ENCODE measurements at regions not wholly inside any gene's neighbourhood (a gene's known extent, or its start where the extent isn't known, plus 50 kb on each side); places are given as distances from the start of the nearest gene placed in this dataset.

- dilution Hi-C loops (cut with MboI; ENCODE audit: extremely low pct_ligation_motif_present, low sequenced_read_pairs) (no loop called here), intact Hi-C loops (cut with micrococcal nuclease) (loop anchor here (5.0 kb wide), 1 partner anchor 50 kb away; no protein-coding TSS in a partner anchor)
- H2AFZ ChIP-seq (ENCODE audit: low read depth, low read length), result no peak overlapping the region
- DNase-seq (ENCODE audit: low read depth, low spot score) (no peak), FAIRE-seq (no peak)
- H3K27ac ChIP-seq (ENCODE audit: insufficient read depth, low read depth, low read length), result no peak overlapping the region
- TF ChIP-seq MAX (IDR thresholded peaks at IDR 0.05; ENCODE audit: insufficient read depth, insufficient read length), result no peak
- TF ChIP-seq MYC (IDR thresholded peaks at IDR 0.05; ENCODE audit: low read depth, low read length), result no peak
- TF ChIP-seq FOS (IDR thresholded peaks at IDR 0.05; ENCODE audit: borderline replicate concordance, insufficient read depth, low read length), result peak; percentile 8
- no peak for TF ChIP-seq POLR2AphosphoS5 (IDR thresholded peaks at IDR 0.05; ENCODE audit: insufficient read depth, low read depth, low read length)
- TF ChIP-seq CTCF (IDR thresholded peaks at IDR 0.05; ENCODE audit: extremely low read depth in 1 of 2, insufficient read depth in 1 of 2, low read depth in 1 of 2, low read length in 2 of 2), result no peak
- H3K36me3 ChIP-seq (ENCODE audit: control insufficient read depth in 2 of 2, extremely low read depth in 1 of 2, insufficient read depth in 2 of 2, low read length in 2 of 2), result no peaks in the 10 kb centered on the region
- POLR2A ChIA-PET, result no interaction called here
- H3K9me3 ChIP-seq (replicated peaks; ENCODE audit: control insufficient read depth, insufficient read depth, low read length), result no peaks in the 10 kb centered on the region
- CTCF ChIA-PET, result no interaction called here
- no peaks in the 10 kb centered on the region for H3K4me1 ChIP-seq (ENCODE audit: control insufficient read depth, extremely low read depth, insufficient read depth, low read length)
- H3K79me2 ChIP-seq (ENCODE audit: control insufficient read depth, insufficient read depth, low read length), result no peaks in the 10 kb centered on the region
- no peaks in the 10 kb centered on the region for H3K27me3 ChIP-seq (ENCODE audit: control insufficient read depth in 2 of 2, insufficient read depth in 2 of 2, low read length in 2 of 2)
- BruUV-seq (replicated peaks), result no TSS peak
- no peaks in the 10 kb centered on the region for H3K9me1 ChIP-seq (replicated peaks; ENCODE audit: control insufficient read depth, extremely low read depth, insufficient read depth, low read length)
- no peak overlapping the region for H3K4me2 ChIP-seq (ENCODE audit: insufficient read depth, low read length)
- H3K9ac ChIP-seq (replicated peaks; ENCODE audit: extremely low read depth, insufficient read depth, low read length), result no peak overlapping the region
- H4K20me1 ChIP-seq (replicated peaks; ENCODE audit: control insufficient read depth, extremely low read depth, insufficient read depth, low read length), result no peaks in the 10 kb centered on the region
- H3K4me3 ChIP-seq (replicated peaks in 1 of 3; ENCODE audit: insufficient read depth in 1 of 3, low read depth in 1 of 3, low read length in 3 of 3), result no peak overlapping the region
Observed at GRCh38 chr6:81876971-81877370, 124.5 kb upstream of the TENT5A start.

- BruUV-seq (replicated peaks), result no TSS peak
Observed at GRCh38 chr6:81875782-81876293, 123.4 kb upstream of the TENT5A start.

More at GRCh38 chr6:81875782-81876293, 123.4 kb upstream of the TENT5A start:
- intact Hi-C loops (cut with micrococcal nuclease), result loop anchor here (5.0 kb wide), 1 partner anchor 49 kb away; no protein-coding TSS in a partner anchor
- ChIA-PET CTCF (interaction anchor here (1.4 kb wide), 1 partner anchor 9 kb away, joined by 3 read pairs; no protein-coding TSS in a partner anchor), POLR2A (no interaction called here)
- no peaks in the 10 kb centered on the region for H3K79me2 ChIP-seq (ENCODE audit: control insufficient read depth, insufficient read depth, low read length)
- no peaks in the 10 kb centered on the region for H3K4me1 ChIP-seq (ENCODE audit: control insufficient read depth, extremely low read depth, insufficient read depth, low read length)
- H3K4me3 ChIP-seq (replicated peaks in 1 of 3; ENCODE audit: insufficient read depth in 1 of 3, low read depth in 1 of 3, low read length in 3 of 3), result no peak overlapping the region
- H4K20me1 ChIP-seq (replicated peaks; ENCODE audit: control insufficient read depth, extremely low read depth, insufficient read depth, low read length), result no peaks in the 10 kb centered on the region
- H3K27ac ChIP-seq (ENCODE audit: insufficient read depth, low read depth, low read length), result no peak overlapping the region
- no peaks in the 10 kb centered on the region for H3K9me3 ChIP-seq (replicated peaks; ENCODE audit: control insufficient read depth, insufficient read depth, low read length)
- DNase-seq (ENCODE audit: low read depth, low spot score), result no peak
- no peaks in the 10 kb centered on the region for H3K27me3 ChIP-seq (ENCODE audit: control insufficient read depth in 2 of 2, insufficient read depth in 2 of 2, low read length in 2 of 2)
- dilution Hi-C loops (cut with MboI; ENCODE audit: extremely low pct_ligation_motif_present, low sequenced_read_pairs), result no loop called here
- no peaks in the 10 kb centered on the region for H3K9me1 ChIP-seq (replicated peaks; ENCODE audit: control insufficient read depth, extremely low read depth, insufficient read depth, low read length)
- no peak overlapping the region for H3K9ac ChIP-seq (replicated peaks; ENCODE audit: extremely low read depth, insufficient read depth, low read length)
- TF ChIP-seq MYC (IDR thresholded peaks at IDR 0.05; ENCODE audit: low read depth, low read length) (no peak), FOS (IDR thresholded peaks at IDR 0.05; ENCODE audit: borderline replicate concordance, insufficient read depth, low read length) (no peak), CTCF (IDR thresholded peaks at IDR 0.05; ENCODE audit: extremely low read depth in 1 of 2, insufficient read depth in 1 of 2, low read depth in 1 of 2, low read length in 2 of 2) (no peak), POLR2A (IDR thresholded peaks at IDR 0.05; ENCODE audit: low read depth, low read length) (no peak), JUN (IDR thresholded peaks at IDR 0.05; ENCODE audit: borderline replicate concordance, insufficient read depth, insufficient read length, low read depth) (no peak), EZH2 (IDR thresholded peaks at IDR 0.05; ENCODE audit: borderline replicate concordance, low read depth, low read length, severe bottlenecking) (no peak), MAX (IDR thresholded peaks at IDR 0.05; ENCODE audit: insufficient read depth, insufficient read length) (no peak), POLR2AphosphoS5 (IDR thresholded peaks at IDR 0.05; ENCODE audit: insufficient read depth, low read depth, low read length) (no peak), GATA2 (IDR thresholded peaks at IDR 0.05; ENCODE audit: insufficient read depth, insufficient read length, low read depth, low read length) (no peak)
- no peak overlapping the region for H2AFZ ChIP-seq (ENCODE audit: low read depth, low read length)
- H3K36me3 ChIP-seq (ENCODE audit: control insufficient read depth in 2 of 2, extremely low read depth in 1 of 2, insufficient read depth in 2 of 2, low read length in 2 of 2), result no peaks in the 10 kb centered on the region
- FAIRE-seq, result no peak
- no peak overlapping the region for H3K4me2 ChIP-seq (ENCODE audit: insufficient read depth, low read length)

All from endothelial cell of umbilical vein (primary cell).